ENCODE measurements at regions not wholly inside any gene's neighbourhood (a gene's known extent, or its start where the extent isn't known, plus 50 kb on each side); places are given as distances from the start of the nearest gene placed in this dataset.
"Not testable (repeated sequence)": the region's sequence is repeated elsewhere in the genome, so short reads cannot be mapped to it uniquely, and the experiment has no call there.

GRCh38 chr7:77484785-77485184 lies 52.3 kb upstream of the PTPN12 start:
- in situ Hi-C loops (cut with MboI; ENCODE audit: low pct_unique_long_range_greater_than_20kb in 2 of 9, low sequenced_read_pairs in 9 of 9, unreplicated experiment in 9 of 9): no loop called here
- no peak overlapping the region for H3K27ac ChIP-seq
- WGBS, 10 experiments: 38 to 100% (median 84%) methylated on average over 1 to 7 of the region's 7 CpGs
- H3K4me1 ChIP-seq (replicated peaks in 1 of 2): no peaks in the 10 kb centered on the region
- H3K4me3 ChIP-seq: no peak overlapping the region
- peak in 6 of 8 experiments; percentile 14 to 56 (median 40) for ATAC-seq (replicated peaks in 6 of 8)

GRCh38 chr7:77482015-77482414 lies 55.1 kb upstream of the PTPN12 start:
- in situ Hi-C loops (cut with MboI; ENCODE audit: low pct_unique_long_range_greater_than_20kb in 2 of 9, low sequenced_read_pairs in 9 of 9, unreplicated experiment in 9 of 9): no loop called here
- ATAC-seq (replicated peaks in 6 of 8): peak in 1 of 8 experiments; percentile 18
- 43 to 94% (median 76%) methylated on average over 2 to 3 of the region's 3 CpGs; no CpG with 5 or more reads in 2 of the 10 experiments for WGBS, 10 experiments

GRCh38 chr7:77481615-77482014 lies 55.5 kb upstream of the PTPN12 start:
- WGBS, 10 experiments: 80 to 100% (median 92%) methylated on average over 2 of the region's 2 CpGs; no CpG with 5 or more reads in 4 of the 10 experiments
- no peak overlapping the region for H3K27ac ChIP-seq

More at GRCh38 chr7:77482015-77482414, 55.1 kb upstream of the PTPN12 start:
- Histone ChIP-seq H3K27ac (no peak overlapping the region), H3K4me1 (replicated peaks in 1 of 2) (no peaks in the 10 kb centered on the region), H3K4me3 (no peak overlapping the region)

DNA sequence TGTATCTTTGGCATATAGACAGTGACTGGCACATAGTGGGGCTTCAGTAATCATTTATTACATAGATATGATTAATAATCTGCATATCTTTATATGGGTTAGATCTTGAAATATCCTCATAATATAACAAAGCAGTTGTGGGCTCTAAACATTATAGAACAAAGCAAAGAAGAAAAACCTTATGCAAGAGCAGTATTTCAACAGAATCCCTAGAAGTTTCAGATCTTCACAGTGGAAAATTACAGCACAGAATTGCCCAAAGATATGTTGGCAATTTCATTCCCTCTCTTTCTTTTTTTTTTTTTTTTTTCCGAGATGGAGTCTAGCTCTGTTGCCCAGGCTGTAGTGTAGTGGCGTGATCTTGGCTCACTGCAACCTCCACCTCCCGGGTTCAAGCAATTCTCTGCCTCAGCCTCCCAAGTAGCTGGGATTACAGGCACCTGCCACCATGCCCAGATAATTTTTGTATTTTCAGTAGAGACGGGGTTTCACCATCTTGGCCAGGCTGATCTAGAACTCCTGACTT lies 56.9 kb upstream of the PTPN12 start:
- H3K27ac ChIP-seq; H3K4me3 ChIP-seq; in situ Hi-C loops (cut with MboI; ENCODE audit: low pct_unique_long_range_greater_than_20kb in 2 of 9, low sequenced_read_pairs in 9 of 9, unreplicated experiment in 9 of 9); ATAC-seq (replicated peaks in 6 of 8); H3K4me1 ChIP-seq (replicated peaks in 1 of 2): not testable (repeated sequence)
- WGBS, 10 experiments: 56 to 100% (median 83%) methylated on average over 1 to 4 of the region's 4 CpGs; no CpG with 5 or more reads in 1 of the 10 experiments

More at GRCh38 chr7:77481615-77482014, 55.5 kb upstream of the PTPN12 start:
- no peak for ATAC-seq (replicated peaks in 6 of 8)
- in situ Hi-C loops (cut with MboI; ENCODE audit: low pct_unique_long_range_greater_than_20kb in 2 of 9, low sequenced_read_pairs in 9 of 9, unreplicated experiment in 9 of 9): no loop called here
- H3K4me3 ChIP-seq: no peak overlapping the region
- no peaks in the 10 kb centered on the region for H3K4me1 ChIP-seq (replicated peaks in 1 of 2)

DNA sequence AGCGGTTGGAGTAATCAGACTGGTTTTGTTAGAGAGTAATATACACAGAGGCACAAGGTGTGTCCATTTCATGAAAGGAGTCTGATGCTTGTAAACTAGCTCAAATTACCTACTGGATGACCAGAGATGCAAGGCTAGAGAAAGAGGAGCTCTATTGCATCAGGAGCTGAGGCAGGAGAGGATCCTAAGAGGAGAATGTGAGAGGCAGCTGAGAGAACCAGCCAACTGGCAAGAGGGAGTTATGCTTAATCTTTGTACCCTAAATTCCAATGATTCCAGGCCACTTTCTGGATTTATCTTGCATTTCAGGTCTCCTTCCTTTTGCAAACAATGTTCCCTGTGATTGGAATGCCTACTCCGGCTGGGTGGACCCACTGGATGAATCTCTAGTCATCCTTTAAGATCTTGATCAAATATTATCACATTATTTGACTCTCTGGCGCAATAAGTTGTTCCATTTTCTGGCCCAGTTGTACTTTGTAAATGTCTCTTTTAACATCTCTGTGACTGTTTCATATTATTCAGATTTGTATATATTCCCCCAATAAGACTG lies 57.5 kb upstream of the PTPN12 start:
- in situ Hi-C loops (cut with MboI; ENCODE audit: low pct_unique_long_range_greater_than_20kb in 2 of 9, low sequenced_read_pairs in 9 of 9, unreplicated experiment in 9 of 9): no loop called here
- no peak overlapping the region for H3K27ac ChIP-seq
- WGBS, 10 experiments: 28 to 100% (median 93%) methylated on average over 1 to 3 of the region's 3 CpGs; no CpG with 5 or more reads in 2 of the 10 experiments
- ATAC-seq (replicated peaks in 6 of 8): no peak
- no peak overlapping the region for H3K4me3 ChIP-seq
- H3K4me1 ChIP-seq (replicated peaks in 1 of 2): no peaks in the 10 kb centered on the region

- WGBS, 10 experiments: 0 to 100% (median 62%) methylated on average over 1 to 3 of the region's 3 CpGs
- in situ Hi-C loops (cut with MboI; ENCODE audit: low pct_unique_long_range_greater_than_20kb in 2 of 9, low sequenced_read_pairs in 9 of 9, unreplicated experiment in 9 of 9): no loop called here
Measured at GRCh38 chr7:77476871-77477270, 60.2 kb upstream of the PTPN12 start.

GRCh38 chr7:77475181-77475580 lies 59.0 kb upstream of the GSAP start:
- Histone ChIP-seq H3K4me3 (no peak overlapping the region), H3K27ac (no peak overlapping the region), H3K4me1 (replicated peaks in 1 of 2) (no peaks in the 10 kb centered on the region)
- in situ Hi-C loops (cut with MboI; ENCODE audit: low pct_unique_long_range_greater_than_20kb in 2 of 9, low sequenced_read_pairs in 9 of 9, unreplicated experiment in 9 of 9): no loop called here
- no peak for ATAC-seq (replicated peaks in 6 of 8)

More at GRCh38 chr7:77476871-77477270, 60.2 kb upstream of the PTPN12 start:
- Histone ChIP-seq H3K4me1 (replicated peaks in 1 of 2) (no peaks in the 10 kb centered on the region), H3K4me3 (no peak overlapping the region), H3K27ac (no peak overlapping the region)
- ATAC-seq (replicated peaks in 6 of 8): no peak

GRCh38 chr7:77474756-77475155 lies 58.6 kb upstream of the GSAP start:
- WGBS, 10 experiments: 21 to 83% (median 63%) methylated on average over 1 to 3 of the region's 3 CpGs; no CpG with 5 or more reads in 3 of the 10 experiments
- H3K4me1 ChIP-seq (replicated peaks in 1 of 2): no peaks in the 10 kb centered on the region
- no peak overlapping the region for H3K4me3 ChIP-seq
- in situ Hi-C loops (cut with MboI; ENCODE audit: low pct_unique_long_range_greater_than_20kb in 2 of 9, low sequenced_read_pairs in 9 of 9, unreplicated experiment in 9 of 9): no loop called here
- no peak overlapping the region for H3K27ac ChIP-seq
- no peak for ATAC-seq (replicated peaks in 6 of 8)

DNA sequence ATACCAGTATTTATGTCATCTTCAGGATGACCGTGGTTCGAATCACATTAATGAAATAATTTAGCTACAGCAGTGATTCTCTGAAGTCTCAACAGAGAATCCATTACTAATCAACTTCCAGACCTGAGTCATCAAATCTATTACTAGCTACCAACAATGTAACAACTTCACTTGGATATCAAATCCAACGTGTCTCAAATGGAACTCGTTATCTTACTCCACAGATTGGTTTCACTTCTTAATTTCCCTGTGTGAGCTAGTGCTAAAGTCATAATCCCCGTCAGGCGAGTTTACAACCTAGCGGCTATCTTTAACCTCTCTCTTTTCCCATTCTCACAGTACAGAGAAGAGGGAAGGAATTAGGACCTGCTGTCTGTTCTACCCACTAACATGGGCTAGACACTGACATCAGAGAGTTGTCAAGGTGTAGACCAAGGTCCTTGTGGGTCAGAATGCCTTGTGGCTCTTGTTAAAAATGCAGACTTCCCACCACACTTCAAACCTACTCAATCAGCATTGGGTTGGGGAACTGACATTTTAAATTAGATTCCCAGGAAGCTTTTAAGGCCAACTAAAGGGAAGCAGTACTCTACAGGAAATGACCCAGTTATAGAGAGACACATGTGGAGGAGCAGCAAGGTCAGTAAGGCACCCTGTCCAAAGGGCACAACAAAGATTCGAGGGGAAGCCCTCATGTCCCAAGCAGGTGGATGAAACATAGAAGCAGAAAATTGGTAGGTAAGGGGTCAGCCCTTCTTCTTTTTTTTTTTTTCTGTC lies 57.3 kb upstream of the GSAP start:
- Histone ChIP-seq H3K27ac (no peak overlapping the region), H3K4me1 (replicated peaks in 1 of 2) (no peaks in the 10 kb centered on the region), H3K4me3 (no peak overlapping the region)
- in situ Hi-C loops (cut with MboI; ENCODE audit: low pct_unique_long_range_greater_than_20kb in 2 of 9, low sequenced_read_pairs in 9 of 9, unreplicated experiment in 9 of 9): no loop called here
- no peak for ATAC-seq (replicated peaks in 6 of 8)
- WGBS, 10 experiments: 24 to 100% (median 85%) methylated on average over 1 to 7 of the region's 8 CpGs; no CpG with 5 or more reads in 1 of the 10 experiments

DNA sequence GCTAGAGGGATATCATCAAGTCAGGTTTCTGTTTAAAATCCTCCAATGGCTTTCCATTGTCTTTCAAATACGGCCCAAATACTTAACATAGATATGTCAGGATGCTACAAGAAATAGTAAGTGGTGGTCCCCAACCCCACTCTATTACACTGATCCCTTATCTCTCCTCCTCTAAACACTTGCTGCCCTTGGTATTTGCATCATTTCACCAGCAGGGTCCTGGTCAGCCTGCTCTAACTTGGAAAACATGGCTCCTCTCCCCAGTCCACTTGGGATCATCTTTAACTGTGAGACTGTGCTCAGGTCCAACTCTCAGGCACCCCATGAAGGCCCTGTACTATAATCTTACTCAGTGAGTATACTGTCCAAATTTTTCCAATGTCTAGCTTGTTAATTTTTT lies 53.8 kb upstream of the GSAP start:
- in situ Hi-C loops (cut with MboI; ENCODE audit: low pct_unique_long_range_greater_than_20kb in 2 of 9, low sequenced_read_pairs in 9 of 9, unreplicated experiment in 9 of 9): no loop called here
- Histone ChIP-seq H3K27ac (no peak overlapping the region), H3K4me1 (replicated peaks in 1 of 2) (no peaks in the 10 kb centered on the region), H3K4me3 (no peak overlapping the region)
- WGBS, 10 experiments: 40 to 100% (median 83%) methylated on average over 1 of the region's 1 CpG; no CpG with 5 or more reads in 3 of the 10 experiments
- no peak for ATAC-seq (replicated peaks in 6 of 8)

DNA sequence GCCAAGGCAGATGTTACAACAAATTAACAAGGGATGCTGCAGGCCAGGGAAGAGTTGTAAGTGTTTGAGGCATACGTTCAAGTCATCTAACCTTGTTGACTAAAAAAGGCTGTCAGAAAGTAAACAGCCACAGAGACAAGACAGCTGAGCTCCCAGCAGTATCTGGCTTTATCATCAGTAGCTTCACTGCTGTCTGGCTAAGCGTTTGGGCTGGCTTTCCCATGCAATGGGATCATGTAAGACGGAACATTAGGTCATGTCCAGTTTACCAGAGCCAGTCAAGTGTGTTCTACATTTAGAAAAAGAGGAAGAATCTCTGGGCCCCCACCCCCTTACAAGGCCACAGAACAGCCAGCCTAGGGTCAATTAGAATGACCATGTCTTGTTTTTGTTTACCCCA lies 51.3 kb upstream of the GSAP start:
- ATAC-seq (replicated peaks in 6 of 8): no peak
- H3K4me1 ChIP-seq (replicated peaks in 1 of 2): no peaks in the 10 kb centered on the region
- 12 to 100% (median 56%) methylated on average over 1 to 3 of the region's 3 CpGs; no CpG with 5 or more reads in 2 of the 10 experiments for WGBS, 10 experiments
- no peak overlapping the region for H3K27ac ChIP-seq
- in situ Hi-C loops (cut with MboI; ENCODE audit: low pct_unique_long_range_greater_than_20kb in 2 of 9, low sequenced_read_pairs in 9 of 9, unreplicated experiment in 9 of 9): no loop called here
- no peak overlapping the region for H3K4me3 ChIP-seq

DNA sequence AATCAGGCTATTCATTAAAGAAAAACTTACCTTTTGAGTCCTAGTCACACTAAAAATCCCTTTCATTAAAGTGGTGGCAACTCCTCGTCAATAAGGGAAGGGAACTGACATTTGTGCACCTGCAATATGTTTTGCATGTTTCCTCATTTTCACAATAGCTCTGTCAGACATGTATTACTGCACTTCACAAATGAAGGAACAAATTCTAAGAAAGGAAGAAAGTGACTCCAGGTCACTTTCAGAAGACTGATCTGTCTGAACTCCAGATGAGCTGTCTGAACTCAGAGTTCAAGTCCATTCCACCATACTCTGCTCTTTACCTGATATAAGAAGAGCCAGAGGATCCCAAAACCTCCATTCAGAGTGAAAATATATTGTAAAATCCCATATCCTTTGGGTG lies 50.3 kb upstream of the GSAP start:
- no peak for ATAC-seq (replicated peaks in 6 of 8)
- Histone ChIP-seq H3K4me1 (replicated peaks in 1 of 2) (no peaks in the 10 kb centered on the region), H3K27ac (no peak overlapping the region), H3K4me3 (no peak overlapping the region)
- 78 to 100% (median 100%) methylated on average over 1 of the region's 1 CpG; no CpG with 5 or more reads in 1 of the 10 experiments for WGBS, 10 experiments
- in situ Hi-C loops (cut with MboI; ENCODE audit: low pct_unique_long_range_greater_than_20kb in 2 of 9, low sequenced_read_pairs in 9 of 9, unreplicated experiment in 9 of 9): no loop called here
